ENCODE measurements at regions not wholly inside any gene's neighbourhood (a gene's known extent, or its start where the extent isn't known, plus 50 kb on each side); places are given as distances from the start of the nearest gene placed in this dataset.

DNA sequence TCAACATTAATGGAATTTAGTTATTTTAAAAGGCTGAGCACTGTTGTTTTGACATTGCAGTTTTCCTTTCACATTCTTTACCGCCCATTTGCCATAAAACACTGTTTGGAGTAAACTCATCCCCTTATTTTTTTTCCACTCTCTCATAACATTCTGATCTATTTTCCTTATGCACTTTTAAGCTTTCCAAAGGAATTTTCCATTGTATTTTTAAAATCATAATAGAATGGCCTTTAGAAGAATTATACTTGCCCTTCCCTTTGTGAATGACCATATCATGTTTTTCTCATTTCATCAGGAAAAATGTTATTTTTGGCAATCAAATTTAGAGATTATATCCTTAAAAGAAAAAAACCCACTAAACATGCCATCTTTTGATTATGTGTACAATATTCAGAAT is 1074.2 kb downstream of the STIM2 start:
- TF ChIP-seq POLR2A (IDR thresholded peaks at IDR 0.05) = no peak
- TF ChIP-seq, protein P1, sequence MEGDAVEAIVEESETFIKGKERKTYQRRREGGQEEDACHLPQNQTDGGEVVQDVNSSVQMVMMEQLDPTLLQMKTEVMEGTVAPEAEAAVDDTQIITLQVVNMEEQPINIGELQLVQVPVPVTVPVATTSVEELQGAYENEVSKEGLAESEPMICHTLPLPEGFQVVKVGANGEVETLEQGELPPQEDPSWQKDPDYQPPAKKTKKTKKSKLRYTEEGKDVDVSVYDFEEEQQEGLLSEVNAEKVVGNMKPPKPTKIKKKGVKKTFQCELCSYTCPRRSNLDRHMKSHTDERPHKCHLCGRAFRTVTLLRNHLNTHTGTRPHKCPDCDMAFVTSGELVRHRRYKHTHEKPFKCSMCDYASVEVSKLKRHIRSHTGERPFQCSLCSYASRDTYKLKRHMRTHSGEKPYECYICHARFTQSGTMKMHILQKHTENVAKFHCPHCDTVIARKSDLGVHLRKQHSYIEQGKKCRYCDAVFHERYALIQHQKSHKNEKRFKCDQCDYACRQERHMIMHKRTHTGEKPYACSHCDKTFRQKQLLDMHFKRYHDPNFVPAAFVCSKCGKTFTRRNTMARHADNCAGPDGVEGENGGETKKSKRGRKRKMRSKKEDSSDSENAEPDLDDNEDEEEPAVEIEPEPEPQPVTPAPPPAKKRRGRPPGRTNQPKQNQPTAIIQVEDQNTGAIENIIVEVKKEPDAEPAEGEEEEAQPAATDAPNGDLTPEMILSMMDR (IDR thresholded peaks at IDR 0.05) = no peak
- TF ChIP-seq POLR2AphosphoS5 (IDR thresholded peaks at IDR 0.05) = no peak
